HEK293 (cell line): ENCODE measurements at regions not wholly inside any gene's neighbourhood (a gene's known extent, or its start where the extent isn't known, plus 50 kb on each side); places are given as distances from the start of the nearest gene placed in this dataset.

Experiments
- CTCF ChIA-PET: fragments of 350-600 bp; formaldehyde crosslinking; extraction: SDS; loops from one replicate; lab custom pipeline; 2021; ENCODE audit warnings: antibody characterized with exemption; lab: Yijun Ruan, JAX
- POLR2A ChIA-PET: fragments of 300-600 bp; formaldehyde crosslinking; extraction: SDS; loops from one replicate; lab custom pipeline; 2020; ENCODE audit warnings: antibody characterized with exemption, inconsistent platforms; lab: Yijun Ruan, JAX
- H3K27ac ChIP-seq: fragments of 200-500 bp; sonication (Bioruptor generic); 2 replicates; pipeline ENCODE4 v1.5.1; 2014; ENCODE audit warnings: low read depth, low read length, control low read depth, inconsistent platforms; ENCODE audit errors: extremely low read depth
- H3K36me3 ChIP-seq, 2 experiments: fragments of 200-500 bp in 1 of 2; sonication (Bioruptor generic) in 1 of 2; 1 replicate in 1 of 2; 2 replicates in 1 of 2; pipeline ENCODE4 v1.5.1; 2014 to 2017; ENCODE audit warnings: inconsistent platforms in 2 of 2, low read length in 2 of 2; ENCODE audit not compliant: control insufficient read depth in 2 of 2, insufficient read depth in 1 of 2
- H3K4me1 ChIP-seq: fragments of 200-500 bp; sonication (Bioruptor generic); 2 replicates; pipeline ENCODE4 v1.5.1; 2014; ENCODE audit warnings: mild to moderate bottlenecking, low read length, inconsistent platforms; ENCODE audit not compliant: control insufficient read depth, insufficient read depth
- H3K4me3 ChIP-seq: 2 replicates; pipeline ENCODE4 v1.5.1; 2011; ENCODE audit warnings: low read depth, mild to moderate bottlenecking, control low read depth, low read length, moderate library complexity
- H3K9me3 ChIP-seq: fragments of 200-500 bp; sonication (Bioruptor generic); 2 replicates; pipeline ENCODE4 v1.5.1; 2014; ENCODE audit warnings: low read depth, low read length, inconsistent platforms; ENCODE audit not compliant: control insufficient read depth, insufficient read depth
- AEBP2 ChIP-seq: fragments of 450-650 bp; formaldehyde crosslinking; IDR thresholded peaks from 2 replicates; pipeline ENCODE4 v1.5.1; 2016; ENCODE audit warnings: missing biosample characterization, missing genetic modification characterization, borderline replicate concordance
- ATF2 ChIP-seq: fragments of 450-650 bp; formaldehyde crosslinking; IDR thresholded peaks from 2 replicates; pipeline ENCODE4 v1.5.1; 2016; ENCODE audit warnings: missing biosample characterization, missing genetic modification characterization, low read depth
- GLIS1 ChIP-seq: fragments of 450-650 bp; formaldehyde crosslinking; IDR thresholded peaks from 2 replicates; pipeline ENCODE4 v1.5.1; 2016; ENCODE audit warnings: missing biosample characterization, missing genetic modification characterization
- GLIS2 ChIP-seq: fragments of 450-650 bp; formaldehyde crosslinking; IDR thresholded peaks from 2 replicates; pipeline ENCODE4 v1.5.1; 2016; ENCODE audit warnings: missing biosample characterization, missing genetic modification characterization
- HOXA7 ChIP-seq: sonication (generic); formaldehyde crosslinking; IDR thresholded peaks from 2 replicates; pipeline ENCODE4 v1.8.1; 2022; ENCODE audit warnings: missing genetic modification reagents, borderline replicate concordance
- HOXD13 ChIP-seq: sonication (generic); formaldehyde crosslinking; IDR thresholded peaks from 2 replicates; pipeline ENCODE4 v1.8.0; 2022; ENCODE audit warnings: missing genetic modification reagents, borderline replicate concordance
- IKZF3 ChIP-seq: fragments of 450-650 bp; IDR thresholded peaks from 2 replicates; pipeline ENCODE4 v1.5.0; 2018; ENCODE audit warnings: missing biosample characterization, mild to moderate bottlenecking, missing genetic modification characterization, moderate library complexity
- MZF1 ChIP-seq: fragments of 450-650 bp; formaldehyde crosslinking; IDR thresholded peaks from 2 replicates; pipeline ENCODE4 v1.5.1; 2017; ENCODE audit warnings: missing biosample characterization, missing genetic modification characterization, borderline replicate concordance
- WT1 ChIP-seq: fragments of 450-650 bp; formaldehyde crosslinking; IDR thresholded peaks from 2 replicates; pipeline ENCODE4 v1.5.1; 2016; ENCODE audit warnings: missing biosample characterization, missing genetic modification characterization
- ZBTB20 ChIP-seq: fragments of 450-650 bp; formaldehyde crosslinking; IDR thresholded peaks from 2 replicates; pipeline ENCODE4 v1.5.1; 2016; ENCODE audit warnings: missing biosample characterization, missing genetic modification characterization
- ZBTB21 ChIP-seq: fragments of 450-650 bp; formaldehyde crosslinking; IDR thresholded peaks from 2 replicates; pipeline ENCODE4 v1.5.1; 2017; ENCODE audit warnings: missing biosample characterization, missing genetic modification characterization
- ZBTB8A ChIP-seq: fragments of 450-650 bp; formaldehyde crosslinking; IDR thresholded peaks from 2 replicates; pipeline ENCODE4 v1.5.1; 2016; ENCODE audit warnings: missing biosample characterization, missing genetic modification characterization
- ZEB2 ChIP-seq: fragments of 450-650 bp; formaldehyde crosslinking; IDR thresholded peaks from 2 replicates; pipeline ENCODE4 v1.5.1; 2016; ENCODE audit warnings: missing biosample characterization, missing genetic modification characterization
- ZFP41 ChIP-seq: fragments of 450-650 bp; formaldehyde crosslinking; IDR thresholded peaks from 2 replicates; pipeline ENCODE4 v1.5.1; 2016; ENCODE audit warnings: missing biosample characterization, missing genetic modification characterization, borderline replicate concordance
- ZIC2 ChIP-seq: fragments of 450-650 bp; formaldehyde crosslinking; IDR thresholded peaks from 2 replicates; pipeline ENCODE4 v1.5.1; 2016; ENCODE audit warnings: missing biosample characterization, missing genetic modification characterization
- ZNF10 ChIP-seq: fragments of 450-650 bp; formaldehyde crosslinking; IDR thresholded peaks from 2 replicates; pipeline ENCODE4 v1.5.1; 2017; ENCODE audit warnings: missing biosample characterization, missing genetic modification characterization
- ZNF114 ChIP-seq: fragments of 450-650 bp; formaldehyde crosslinking; IDR thresholded peaks from 2 replicates; pipeline ENCODE4 v1.5.0; 2017; ENCODE audit warnings: missing biosample characterization, missing genetic modification characterization
- ZNF184 ChIP-seq: fragments of 450-650 bp; IDR thresholded peaks from 2 replicates; pipeline ENCODE4 v1.5.1; 2018; ENCODE audit warnings: missing biosample characterization, mild to moderate bottlenecking, missing genetic modification characterization
- ZNF214 ChIP-seq: fragments of 450-650 bp; formaldehyde crosslinking; IDR thresholded peaks from 2 replicates; pipeline ENCODE4 v1.5.1; 2017; ENCODE audit warnings: missing biosample characterization, mild to moderate bottlenecking, missing genetic modification characterization, borderline replicate concordance
- ZNF248 ChIP-seq: fragments of 450-650 bp; formaldehyde crosslinking; IDR thresholded peaks from 2 replicates; pipeline ENCODE4 v1.5.1; 2017; ENCODE audit warnings: missing biosample characterization, missing genetic modification characterization
- ZNF335 ChIP-seq: fragments of 450-650 bp; formaldehyde crosslinking; conservative IDR thresholded peaks from 2 replicates; pipeline ENCODE4 v1.5.1; 2016; ENCODE audit warnings: missing biosample characterization, missing genetic modification characterization
- ZNF501 ChIP-seq: fragments of 450-650 bp; formaldehyde crosslinking; IDR thresholded peaks from 2 replicates; pipeline ENCODE4 v1.5.1; 2016; ENCODE audit warnings: missing biosample characterization, missing genetic modification characterization
- ZNF610 ChIP-seq: fragments of 450-650 bp; formaldehyde crosslinking; IDR thresholded peaks from 2 replicates; pipeline ENCODE4 v1.5.1; 2016; ENCODE audit warnings: missing biosample characterization, missing genetic modification characterization, borderline replicate concordance
- ZNF629 ChIP-seq: fragments of 450-650 bp; formaldehyde crosslinking; IDR thresholded peaks from 2 replicates; pipeline ENCODE4 v1.5.1; 2017; ENCODE audit warnings: missing biosample characterization, missing genetic modification characterization
- ZNF660 ChIP-seq: fragments of 450-650 bp; IDR thresholded peaks from 2 replicates; pipeline ENCODE4 v1.5.1; 2018; ENCODE audit warnings: missing biosample characterization, mild to moderate bottlenecking, missing genetic modification characterization
- ZXDB ChIP-seq: fragments of 450-650 bp; formaldehyde crosslinking; IDR thresholded peaks from 2 replicates; pipeline ENCODE4 v1.5.1; 2016; ENCODE audit warnings: missing biosample characterization, missing genetic modification characterization
- TF ChIP-seq, protein P1 (sequence below): fragments of 450-650 bp; formaldehyde crosslinking; IDR thresholded peaks from 2 replicates; pipeline ENCODE4 v1.5.1; 2016; ENCODE audit warnings: missing biosample characterization, missing genetic modification characterization
- TF ChIP-seq, protein P2 (sequence below): fragments of 450-650 bp; formaldehyde crosslinking; IDR thresholded peaks from 2 replicates; pipeline ENCODE4 v1.5.1; 2017; ENCODE audit warnings: missing biosample characterization, missing genetic modification characterization

GRCh38 chr5:73379435-73379834 is 69.1 kb downstream of the FOXD1 start:
- TF ChIP-seq, protein P1, sequence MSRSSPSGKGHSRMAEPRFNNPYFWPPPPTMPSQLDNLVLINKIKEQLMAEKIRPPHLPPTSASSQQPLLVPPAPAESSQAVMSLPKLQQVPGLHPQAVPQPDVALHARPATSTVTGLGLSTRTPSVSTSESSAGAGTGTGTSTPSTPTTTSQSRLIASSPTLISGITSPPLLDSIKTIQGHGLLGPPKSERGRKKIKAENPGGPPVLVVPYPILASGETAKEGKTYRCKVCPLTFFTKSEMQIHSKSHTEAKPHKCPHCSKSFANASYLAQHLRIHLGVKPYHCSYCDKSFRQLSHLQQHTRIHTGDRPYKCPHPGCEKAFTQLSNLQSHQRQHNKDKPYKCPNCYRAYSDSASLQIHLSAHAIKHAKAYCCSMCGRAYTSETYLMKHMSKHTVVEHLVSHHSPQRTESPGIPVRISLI (tag by site-specific recombination) = peak; percentile 89
- TF ChIP-seq ZBTB20 (tag by site-specific recombination) (no peak), ATF2 (tag by site-specific recombination) (peak; percentile 26; the same call in 1 of the 2 replicates), ZFP41 (tag by site-specific recombination) (no peak), ZNF610 (tag by site-specific recombination) (no peak), HOXD13 (CRISPR knock-in tag) (no peak), GLIS2 (no peak)
- ChIA-PET CTCF (no interaction called here), POLR2A (no interaction called here)
- Histone ChIP-seq H3K4me1 (peaks cover 35% of the 10 kb centered on the region), H3K4me3 (no peak overlapping the region), H3K36me3 (no peaks in the 10 kb centered on the region), H3K27ac (no peak overlapping the region), H3K9me3 (no peaks in the 10 kb centered on the region)

GRCh38 chr5:73378765-73379164 is 69.8 kb downstream of the FOXD1 start:
- peak overlapping the region; percentile 83 for H3K27ac ChIP-seq
- H3K4me1 ChIP-seq = peaks cover 42% of the 10 kb centered on the region
- CTCF ChIA-PET = interaction anchor here (0.7 kb wide), 1 partner anchor 50 kb away, joined by 4 read pairs; no protein-coding TSS in a partner anchor
- TF ChIP-seq HOXA7 (CRISPR knock-in tag) = no peak
- no peak for TF ChIP-seq ZNF214
- TF ChIP-seq ZNF114 (tag by site-specific recombination) = no peak
- peak; percentile 96 for TF ChIP-seq ZXDB (tag by site-specific recombination)
- TF ChIP-seq ZNF335 = 0 out of 2 replicates have a peak, but pooled peaks have one; percentile 31
- TF ChIP-seq ZNF248 (tag by site-specific recombination) = no peak
- TF ChIP-seq, all 188 proteins: peak for 2
- no peaks in the 10 kb centered on the region for H3K9me3 ChIP-seq
- no peaks in the 10 kb centered on the region for H3K36me3 ChIP-seq
- H3K4me3 ChIP-seq = no peak overlapping the region
- POLR2A ChIA-PET = interaction anchor here (1.0 kb wide), 1 partner anchor 13 kb away, joined by 3 read pairs; no protein-coding TSS in a partner anchor

DNA sequence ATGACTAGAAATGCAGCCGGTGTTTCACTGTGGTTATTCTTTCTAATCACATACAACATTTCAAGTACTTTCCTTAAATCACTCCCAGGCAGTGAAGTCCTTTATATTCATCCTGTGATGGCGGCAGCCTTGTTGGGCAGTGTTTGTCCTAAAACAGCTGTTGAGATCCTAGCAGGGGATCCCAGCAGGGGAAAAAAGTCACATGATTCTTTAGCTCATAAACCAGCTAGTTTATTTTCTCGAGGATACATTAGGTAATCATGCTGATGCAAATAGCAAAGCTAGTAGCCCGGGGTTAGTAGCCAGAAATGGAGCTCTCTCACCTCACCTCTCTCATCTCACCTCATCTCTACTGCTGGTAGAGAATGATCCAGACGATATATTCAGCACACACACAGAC is 70.5 kb downstream of the FOXD1 start:
- no peaks in the 10 kb centered on the region for H3K36me3 ChIP-seq
- POLR2A ChIA-PET = interaction anchor here (0.6 to 1.0 kb wide), 3 partner anchors 9 to 70 kb away, joined by 3 read pairs; partner anchors contain the start of gene FOXD1
- H3K4me1 ChIP-seq = peaks cover 43% of the 10 kb centered on the region
- H3K9me3 ChIP-seq = no peaks in the 10 kb centered on the region
- CTCF ChIA-PET = interaction anchor here (0.7 to 1.5 kb wide), 3 partner anchors 10 to 162 kb away, joined by 4 to 6 read pairs (median 4); no protein-coding TSS in a partner anchor
- H3K27ac ChIP-seq = peak overlapping the region; percentile 83
- H3K4me3 ChIP-seq = no peak overlapping the region
- TF ChIP-seq ZBTB21 (tag by site-specific recombination) (peak; percentile 79), GLIS1 (tag by site-specific recombination) (peak; percentile 96), ZNF629 (peak; percentile 92), ZIC2 (tag by site-specific recombination) (peak; percentile 87), ZNF660 (tag by site-specific recombination) (peak; percentile 75; the same call in 1 of the 2 replicates), ZNF501 (tag by site-specific recombination) (no peak), WT1 (tag by site-specific recombination) (peak; percentile 79), MZF1 (tag by site-specific recombination) (no peak; the same call in 1 of the 2 replicates), ZBTB8A (tag by site-specific recombination) (0 out of 2 replicates have a peak, but pooled peaks have one; percentile 41), AEBP2 (tag by site-specific recombination) (no peak), ZNF184 (tag by site-specific recombination) (peak; percentile 70; the same call in 1 of the 2 replicates), IKZF3 (tag by site-specific recombination) (peak; percentile 95), ZNF10 (tag by site-specific recombination) (peak; percentile 86), ZEB2 (tag by site-specific recombination) (peak; percentile 61; the same call in 1 of the 2 replicates)
- TF ChIP-seq, protein P2, sequence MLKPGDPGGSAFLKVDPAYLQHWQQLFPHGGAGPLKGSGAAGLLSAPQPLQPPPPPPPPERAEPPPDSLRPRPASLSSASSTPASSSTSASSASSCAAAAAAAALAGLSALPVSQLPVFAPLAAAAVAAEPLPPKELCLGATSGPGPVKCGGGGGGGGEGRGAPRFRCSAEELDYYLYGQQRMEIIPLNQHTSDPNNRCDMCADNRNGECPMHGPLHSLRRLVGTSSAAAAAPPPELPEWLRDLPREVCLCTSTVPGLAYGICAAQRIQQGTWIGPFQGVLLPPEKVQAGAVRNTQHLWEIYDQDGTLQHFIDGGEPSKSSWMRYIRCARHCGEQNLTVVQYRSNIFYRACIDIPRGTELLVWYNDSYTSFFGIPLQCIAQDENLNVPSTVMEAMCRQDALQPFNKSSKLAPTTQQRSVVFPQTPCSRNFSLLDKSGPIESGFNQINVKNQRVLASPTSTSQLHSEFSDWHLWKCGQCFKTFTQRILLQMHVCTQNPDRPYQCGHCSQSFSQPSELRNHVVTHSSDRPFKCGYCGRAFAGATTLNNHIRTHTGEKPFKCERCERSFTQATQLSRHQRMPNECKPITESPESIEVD (tag by site-specific recombination) = peak; percentile 82
